ENCODE measurements at regions not wholly inside any gene's neighbourhood (a gene's known extent, or its start where the extent isn't known, plus 50 kb on each side); places are given as distances from the start of the nearest gene placed in this dataset.

DNA sequence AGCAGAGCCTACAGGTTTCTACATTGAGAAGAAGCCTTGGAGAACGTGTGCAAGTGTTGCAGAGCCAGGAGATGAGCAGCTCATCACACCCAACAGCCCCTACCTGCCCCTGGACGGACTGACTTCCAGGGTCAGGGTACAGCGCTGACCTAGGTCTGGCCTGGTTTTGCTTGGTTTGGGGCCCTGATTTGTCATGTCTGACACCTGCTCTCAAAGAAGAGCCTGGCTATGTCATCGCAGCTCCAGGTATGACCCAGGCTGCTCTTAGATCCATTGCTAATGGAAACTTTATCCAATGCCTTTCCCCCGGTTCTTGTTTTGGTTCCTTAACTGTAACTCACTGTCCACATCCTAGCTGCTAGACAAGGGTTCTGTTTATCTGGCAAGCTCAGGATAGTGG, 149.5 kb downstream of the CXCL12 start:
- TF ChIP-seq, protein P1, sequence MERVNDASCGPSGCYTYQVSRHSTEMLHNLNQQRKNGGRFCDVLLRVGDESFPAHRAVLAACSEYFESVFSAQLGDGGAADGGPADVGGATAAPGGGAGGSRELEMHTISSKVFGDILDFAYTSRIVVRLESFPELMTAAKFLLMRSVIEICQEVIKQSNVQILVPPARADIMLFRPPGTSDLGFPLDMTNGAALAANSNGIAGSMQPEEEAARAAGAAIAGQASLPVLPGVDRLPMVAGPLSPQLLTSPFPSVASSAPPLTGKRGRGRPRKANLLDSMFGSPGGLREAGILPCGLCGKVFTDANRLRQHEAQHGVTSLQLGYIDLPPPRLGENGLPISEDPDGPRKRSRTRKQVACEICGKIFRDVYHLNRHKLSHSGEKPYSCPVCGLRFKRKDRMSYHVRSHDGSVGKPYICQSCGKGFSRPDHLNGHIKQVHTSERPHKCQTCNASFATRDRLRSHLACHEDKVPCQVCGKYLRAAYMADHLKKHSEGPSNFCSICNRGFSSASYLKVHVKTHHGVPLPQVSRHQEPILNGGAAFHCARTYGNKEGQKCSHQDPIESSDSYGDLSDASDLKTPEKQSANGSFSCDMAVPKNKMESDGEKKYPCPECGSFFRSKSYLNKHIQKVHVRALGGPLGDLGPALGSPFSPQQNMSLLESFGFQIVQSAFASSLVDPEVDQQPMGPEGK (CRISPR knock-in tag; IDR thresholded peaks at IDR 0.05; ENCODE audit: borderline replicate concordance) = no peak
- TF ChIP-seq PPARA (CRISPR knock-in tag; IDR thresholded peaks at IDR 0.05; ENCODE audit: borderline replicate concordance) (no peak), OSR1 (CRISPR knock-in tag; IDR thresholded peaks at IDR 0.05) (no peak), TOX (CRISPR knock-in tag; IDR thresholded peaks at IDR 0.05; ENCODE audit: borderline replicate concordance) (no peak), ESRRG (CRISPR knock-in tag; IDR thresholded peaks at IDR 0.05) (no peak), RARB (CRISPR knock-in tag; IDR thresholded peaks at IDR 0.05) (no peak), ARNTL (CRISPR knock-in tag; IDR thresholded peaks at IDR 0.05; ENCODE audit: borderline replicate concordance, low read depth) (no peak), ZFP30 (CRISPR knock-in tag; IDR thresholded peaks at IDR 0.05) (no peak), CSDC2 (CRISPR knock-in tag; IDR thresholded peaks at IDR 0.05) (no peak), BACH2 (CRISPR knock-in tag; IDR thresholded peaks at IDR 0.05; ENCODE audit: borderline replicate concordance) (no peak), ZNF565 (CRISPR knock-in tag; conservative IDR thresholded peaks at IDR 0.05; ENCODE audit: low read depth) (no peak)
- TF ChIP-seq, protein P2, sequence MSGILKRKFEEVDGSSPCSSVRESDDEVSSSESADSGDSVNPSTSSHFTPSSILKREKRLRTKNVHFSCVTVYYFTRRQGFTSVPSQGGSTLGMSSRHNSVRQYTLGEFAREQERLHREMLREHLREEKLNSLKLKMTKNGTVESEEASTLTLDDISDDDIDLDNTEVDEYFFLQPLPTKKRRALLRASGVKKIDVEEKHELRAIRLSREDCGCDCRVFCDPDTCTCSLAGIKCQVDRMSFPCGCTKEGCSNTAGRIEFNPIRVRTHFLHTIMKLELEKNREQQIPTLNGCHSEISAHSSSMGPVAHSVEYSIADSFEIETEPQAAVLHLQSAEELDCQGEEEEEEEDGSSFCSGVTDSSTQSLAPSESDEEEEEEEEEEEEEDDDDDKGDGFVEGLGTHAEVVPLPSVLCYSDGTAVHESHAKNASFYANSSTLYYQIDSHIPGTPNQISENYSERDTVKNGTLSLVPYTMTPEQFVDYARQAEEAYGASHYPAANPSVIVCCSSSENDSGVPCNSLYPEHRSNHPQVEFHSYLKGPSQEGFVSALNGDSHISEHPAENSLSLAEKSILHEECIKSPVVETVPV (CRISPR knock-in tag; IDR thresholded peaks at IDR 0.05) = no peak
- TF ChIP-seq, protein P3, sequence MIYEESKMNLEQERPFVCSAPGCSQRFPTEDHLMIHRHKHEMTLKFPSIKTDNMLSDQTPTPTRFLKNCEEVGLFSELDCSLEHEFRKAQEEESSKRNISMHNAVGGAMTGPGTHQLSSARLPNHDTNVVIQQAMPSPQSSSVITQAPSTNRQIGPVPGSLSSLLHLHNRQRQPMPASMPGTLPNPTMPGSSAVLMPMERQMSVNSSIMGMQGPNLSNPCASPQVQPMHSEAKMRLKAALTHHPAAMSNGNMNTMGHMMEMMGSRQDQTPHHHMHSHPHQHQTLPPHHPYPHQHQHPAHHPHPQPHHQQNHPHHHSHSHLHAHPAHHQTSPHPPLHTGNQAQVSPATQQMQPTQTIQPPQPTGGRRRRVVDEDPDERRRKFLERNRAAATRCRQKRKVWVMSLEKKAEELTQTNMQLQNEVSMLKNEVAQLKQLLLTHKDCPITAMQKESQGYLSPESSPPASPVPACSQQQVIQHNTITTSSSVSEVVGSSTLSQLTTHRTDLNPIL (CRISPR knock-in tag; IDR thresholded peaks at IDR 0.05; ENCODE audit: low read depth) = no peak
- no peak for ATAC-seq

DNA sequence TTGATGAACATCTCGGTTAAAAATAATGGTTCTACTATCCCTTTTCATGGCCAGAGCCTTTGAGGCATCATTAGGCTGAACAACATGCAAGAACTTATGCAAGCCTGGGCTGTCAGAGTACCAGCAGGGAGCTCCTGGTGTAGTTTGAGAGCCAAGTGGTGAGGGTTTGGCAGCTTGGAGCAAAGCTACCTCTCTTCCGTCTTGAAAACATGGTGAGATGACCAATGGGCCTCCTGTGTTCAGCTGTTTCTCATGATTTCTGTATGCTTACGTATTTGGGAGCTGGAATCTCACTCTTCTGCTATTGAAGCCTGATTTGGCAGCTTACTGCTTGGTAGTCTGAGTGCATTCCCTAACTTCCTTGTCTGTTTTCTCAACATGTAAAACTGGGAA, 150.4 kb downstream of the CXCL12 start:
- TF ChIP-seq, protein P2 (CRISPR knock-in tag; IDR thresholded peaks at IDR 0.05) = no peak
- TF ChIP-seq BACH2 (CRISPR knock-in tag; IDR thresholded peaks at IDR 0.05; ENCODE audit: borderline replicate concordance) = no peak
- TF ChIP-seq ISL1 (CRISPR knock-in tag; IDR thresholded peaks at IDR 0.05) = no peak
- no peak for TF ChIP-seq TCF4 (CRISPR knock-in tag; IDR thresholded peaks at IDR 0.05; ENCODE audit: borderline replicate concordance)
- no peak for TF ChIP-seq ZFP30 (CRISPR knock-in tag; IDR thresholded peaks at IDR 0.05)
- TF ChIP-seq, protein P1 (CRISPR knock-in tag; IDR thresholded peaks at IDR 0.05; ENCODE audit: borderline replicate concordance) = no peak
- no peak for TF ChIP-seq RARB (CRISPR knock-in tag; IDR thresholded peaks at IDR 0.05)
- no peak for TF ChIP-seq ZFP3 (CRISPR knock-in tag; IDR thresholded peaks at IDR 0.05)
- no peak for TF ChIP-seq CSDC2 (CRISPR knock-in tag; IDR thresholded peaks at IDR 0.05)
- no peak for TF ChIP-seq GLIS3 (CRISPR knock-in tag; IDR thresholded peaks at IDR 0.05)
- TF ChIP-seq ESRRG (CRISPR knock-in tag; IDR thresholded peaks at IDR 0.05) = no peak
- TF ChIP-seq ZC3H10 (CRISPR knock-in tag; IDR thresholded peaks at IDR 0.05) = no peak
- TF ChIP-seq, protein P4, sequence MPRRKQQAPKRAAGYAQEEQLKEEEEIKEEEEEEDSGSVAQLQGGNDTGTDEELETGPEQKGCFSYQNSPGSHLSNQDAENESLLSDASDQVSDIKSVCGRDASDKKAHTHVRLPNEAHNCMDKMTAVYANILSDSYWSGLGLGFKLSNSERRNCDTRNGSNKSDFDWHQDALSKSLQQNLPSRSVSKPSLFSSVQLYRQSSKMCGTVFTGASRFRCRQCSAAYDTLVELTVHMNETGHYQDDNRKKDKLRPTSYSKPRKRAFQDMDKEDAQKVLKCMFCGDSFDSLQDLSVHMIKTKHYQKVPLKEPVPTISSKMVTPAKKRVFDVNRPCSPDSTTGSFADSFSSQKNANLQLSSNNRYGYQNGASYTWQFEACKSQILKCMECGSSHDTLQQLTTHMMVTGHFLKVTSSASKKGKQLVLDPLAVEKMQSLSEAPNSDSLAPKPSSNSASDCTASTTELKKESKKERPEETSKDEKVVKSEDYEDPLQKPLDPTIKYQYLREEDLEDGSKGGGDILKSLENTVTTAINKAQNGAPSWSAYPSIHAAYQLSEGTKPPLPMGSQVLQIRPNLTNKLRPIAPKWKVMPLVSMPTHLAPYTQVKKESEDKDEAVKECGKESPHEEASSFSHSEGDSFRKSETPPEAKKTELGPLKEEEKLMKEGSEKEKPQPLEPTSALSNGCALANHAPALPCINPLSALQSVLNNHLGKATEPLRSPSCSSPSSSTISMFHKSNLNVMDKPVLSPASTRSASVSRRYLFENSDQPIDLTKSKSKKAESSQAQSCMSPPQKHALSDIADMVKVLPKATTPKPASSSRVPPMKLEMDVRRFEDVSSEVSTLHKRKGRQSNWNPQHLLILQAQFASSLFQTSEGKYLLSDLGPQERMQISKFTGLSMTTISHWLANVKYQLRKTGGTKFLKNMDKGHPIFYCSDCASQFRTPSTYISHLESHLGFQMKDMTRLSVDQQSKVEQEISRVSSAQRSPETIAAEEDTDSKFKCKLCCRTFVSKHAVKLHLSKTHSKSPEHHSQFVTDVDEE (CRISPR knock-in tag; IDR thresholded peaks at IDR 0.05) = no peak
- no peak for TF ChIP-seq ZNF70 (CRISPR knock-in tag; IDR thresholded peaks at IDR 0.05)
- no peak for ATAC-seq

All from SK-N-SH treated with all-trans-retinoic acid at 6 μM for 48 hours (cell line).